SK-N-SH treated with all-trans-retinoic acid at 6 μM for 48 hours (cell line): ENCODE measurements at regions not wholly inside any gene's neighbourhood (a gene's known extent, or its start where the extent isn't known, plus 50 kb on each side); places are given as distances from the start of the nearest gene placed in this dataset.

Experiments
- ATAC-seq: fragments of 200-7000 bp; cut with Tn5 transposase; 3 replicates; pipeline ENCODE4 v1.9.1; 2020; ENCODE audit warnings: mild to moderate bottlenecking, moderate library complexity
- ARNTL ChIP-seq: fragments of 450-650 bp; formaldehyde crosslinking; IDR thresholded peaks from 2 replicates; pipeline ENCODE4 v1.5.0; 2020; ENCODE audit warnings: low read depth, mild to moderate bottlenecking, moderate library complexity, borderline replicate concordance
- CREB5 ChIP-seq: fragments of 250-450 bp; sonication (Bioruptor Pico); IDR thresholded peaks from 2 replicates; pipeline ENCODE4 v1.5.1; 2020; ENCODE audit warnings: low read depth, mild to moderate bottlenecking, moderate library complexity
- CSDC2 ChIP-seq: fragments of 250-450 bp; sonication (Bioruptor Pico); IDR thresholded peaks from 2 replicates; pipeline ENCODE4 v1.5.0; 2020; ENCODE audit warnings: mild to moderate bottlenecking, moderate library complexity
- ESRRG ChIP-seq: fragments of 250-450 bp; sonication (Bioruptor Pico); IDR thresholded peaks from 2 replicates; pipeline ENCODE4 v1.6.1; 2021; ENCODE audit warnings: mild to moderate bottlenecking
- GLIS3 ChIP-seq: fragments of 250-450 bp; sonication (Bioruptor Pico); IDR thresholded peaks from 2 replicates; pipeline ENCODE4 v1.5.0; 2020; ENCODE audit warnings: mild to moderate bottlenecking, moderate library complexity
- ISL1 ChIP-seq: fragments of 250-450 bp; sonication (Bioruptor Pico); IDR thresholded peaks from 2 replicates; pipeline ENCODE4 v2.1.2; 2022; ENCODE audit warnings: mild to moderate bottlenecking, moderate library complexity
- OSR1 ChIP-seq: fragments of 250-450 bp; sonication (Bioruptor Pico); IDR thresholded peaks from 2 replicates; pipeline ENCODE4 v1.8.0; 2022; ENCODE audit warnings: moderate library complexity, mild to moderate bottlenecking, inconsistent platforms
- PATZ1 ChIP-seq: fragments of 250-450 bp; sonication (Bioruptor Pico); IDR thresholded peaks from 2 replicates; pipeline ENCODE4 v1.8.0; 2020; ENCODE audit warnings: mild to moderate bottlenecking, moderate library complexity, borderline replicate concordance
- POU6F1 ChIP-seq: fragments of 250-450 bp; sonication (Bioruptor Pico); IDR thresholded peaks from 2 replicates; pipeline ENCODE4 v1.8.0; 2021; ENCODE audit warnings: low read depth, mild to moderate bottlenecking, moderate library complexity, borderline replicate concordance
- RARB ChIP-seq: fragments of 250-450 bp; sonication (Bioruptor Pico); IDR thresholded peaks from 2 replicates; pipeline ENCODE4 v1.8.0; 2021; ENCODE audit warnings: mild to moderate bottlenecking, moderate library complexity
- SNAI2 ChIP-seq: fragments of 250-450 bp; sonication (Bioruptor Pico); IDR thresholded peaks from 2 replicates; pipeline ENCODE4 v1.5.0; 2020; ENCODE audit warnings: mild to moderate bottlenecking, moderate library complexity
- TCF4 ChIP-seq: fragments of 250-450 bp; sonication (Bioruptor Pico); IDR thresholded peaks from 2 replicates; pipeline ENCODE4 v1.8.0; 2021; ENCODE audit warnings: mild to moderate bottlenecking, moderate library complexity, borderline replicate concordance
- TOX ChIP-seq: fragments of 250-450 bp; sonication (Bioruptor Pico); IDR thresholded peaks from 2 replicates; pipeline ENCODE4 v1.8.0; 2021; ENCODE audit warnings: mild to moderate bottlenecking, moderate library complexity, borderline replicate concordance
- TSHZ2 ChIP-seq: fragments of 250-450 bp; sonication (Bioruptor Pico); IDR thresholded peaks from 2 replicates; pipeline ENCODE4 v1.5.0; 2020; ENCODE audit warnings: mild to moderate bottlenecking, moderate library complexity
- ZFP3 ChIP-seq: fragments of 250-450 bp; sonication (Bioruptor Pico); IDR thresholded peaks from 2 replicates; pipeline ENCODE4 v1.5.0; 2020; ENCODE audit warnings: mild to moderate bottlenecking, moderate library complexity
- ZFP30 ChIP-seq: fragments of 450-650 bp; formaldehyde crosslinking; IDR thresholded peaks from 2 replicates; pipeline ENCODE4 v1.5.0; 2022; ENCODE audit warnings: mild to moderate bottlenecking, moderate library complexity
- ZNF565 ChIP-seq: fragments of 450-650 bp; formaldehyde crosslinking; conservative IDR thresholded peaks from 2 replicates; pipeline ENCODE4 v1.5.0; 2020; ENCODE audit warnings: low read depth, mild to moderate bottlenecking, moderate library complexity
- ZNF70 ChIP-seq: fragments of 450-650 bp; formaldehyde crosslinking; IDR thresholded peaks from 2 replicates; pipeline ENCODE4 v1.5.0; 2020; ENCODE audit warnings: mild to moderate bottlenecking, moderate library complexity
- ZNF8 ChIP-seq: fragments of 450-650 bp; formaldehyde crosslinking; IDR thresholded peaks from 2 replicates; pipeline ENCODE4 v1.5.0; 2020; ENCODE audit warnings: mild to moderate bottlenecking, moderate library complexity

- TF ChIP-seq ZNF565 (CRISPR knock-in tag), result no peak
- TF ChIP-seq TOX, result no peak
- TF ChIP-seq ESRRG, result no peak
- TF ChIP-seq ZFP30 (CRISPR knock-in tag), result no peak
- TF ChIP-seq ZFP3 (CRISPR knock-in tag), result no peak
- no peak for TF ChIP-seq CSDC2 (CRISPR knock-in tag)
- TF ChIP-seq CREB5 (CRISPR knock-in tag), result no peak
- TF ChIP-seq ZNF70 (CRISPR knock-in tag), result no peak
- TF ChIP-seq SNAI2 (CRISPR knock-in tag), result no peak
- no peak for TF ChIP-seq POU6F1 (CRISPR knock-in tag)
- no peak for TF ChIP-seq ISL1 (CRISPR knock-in tag)
Measured at GRCh38 chr6:47391675-47392074, 82.0 kb upstream of the TNFRSF21 start.

GRCh38 chr6:47392251-47392650, 82.5 kb upstream of the TNFRSF21 start:
- TF ChIP-seq TOX (no peak), GLIS3 (no peak), RARB (CRISPR knock-in tag) (no peak), TSHZ2 (CRISPR knock-in tag) (no peak), PATZ1 (CRISPR knock-in tag) (no peak)
- ATAC-seq, result no peak

More at GRCh38 chr6:47391675-47392074, 82.0 kb upstream of the TNFRSF21 start:
- no peak for ATAC-seq

GRCh38 chr6:47396401-47397069, 81.1 kb upstream of the CD2AP start:
- TF ChIP-seq ZNF565 (CRISPR knock-in tag), result no peak
- no peak for TF ChIP-seq ESRRG
- no peak for TF ChIP-seq RARB (CRISPR knock-in tag)
- no peak for TF ChIP-seq ZFP30 (CRISPR knock-in tag)
- TF ChIP-seq SNAI2 (CRISPR knock-in tag), result no peak
- no peak for TF ChIP-seq CREB5 (CRISPR knock-in tag)
- no peak for TF ChIP-seq ZNF8 (CRISPR knock-in tag)
- TF ChIP-seq CSDC2 (CRISPR knock-in tag), result no peak
- no peak for ATAC-seq

GRCh38 chr6:47400581-47400980, 77.0 kb upstream of the CD2AP start:
- TF ChIP-seq ZNF70 (CRISPR knock-in tag) (no peak), ISL1 (CRISPR knock-in tag) (no peak), CSDC2 (CRISPR knock-in tag) (no peak), GLIS3 (no peak), OSR1 (CRISPR knock-in tag) (no peak), RARB (CRISPR knock-in tag) (no peak), ZFP30 (CRISPR knock-in tag) (no peak), TCF4 (CRISPR knock-in tag) (no peak), ZNF8 (CRISPR knock-in tag) (no peak), ARNTL (CRISPR knock-in tag) (no peak), ZNF565 (CRISPR knock-in tag) (no peak), TSHZ2 (CRISPR knock-in tag) (no peak)
- TF ChIP-seq, all 23 proteins: peak for 0
- ATAC-seq, result no peak
